T-helper 2 cell treated with Interferon-gamma antibody and Interleukin-4, amounts not matched to agents 5 μg/mL and 100 μg/mL, for 36 hours (primary cell): ENCODE measurements at regions not wholly inside any gene's neighbourhood (a gene's known extent, or its start where the extent isn't known, plus 50 kb on each side); places are given as distances from the start of the nearest gene placed in this dataset.

Source experiments
- DNase-seq: peaks from one replicate; pipeline ENCODE4 v3.0.0; 2021; ENCODE audit warnings: low spot score
- H3K27ac Mint-ChIP-seq: one replicate; pipeline ENCODE4 v1.8.0; 2021; ENCODE audit warnings: mild to moderate bottlenecking, mixed read lengths
- H3K27me3 Mint-ChIP-seq: one replicate; pipeline ENCODE4 v1.8.0; 2021; ENCODE audit warnings: low read depth, mixed read lengths
- H3K36me3 Mint-ChIP-seq: one replicate; pipeline ENCODE4 v1.8.0; 2021; ENCODE audit warnings: low read depth, mixed read lengths
- H3K4me1 Mint-ChIP-seq: one replicate; pipeline ENCODE4 v1.8.0; 2021; ENCODE audit warnings: low read depth, mixed read lengths
- H3K4me3 Mint-ChIP-seq: one replicate; pipeline ENCODE4 v1.8.0; 2022; ENCODE audit warnings: mild to moderate bottlenecking, moderate library complexity, mixed read lengths
- H3K9me3 Mint-ChIP-seq: one replicate; pipeline ENCODE4 v1.8.0; 2021; ENCODE audit warnings: mixed read lengths

GRCh38 chr18:39806525-39806924, 2148.5 kb upstream of the PIK3C3 start:
- DNase-seq: no peak
- no peaks in the 10 kb centered on the region for H3K36me3 Mint-ChIP-seq

GRCh38 chr18:39805218-39805617, 2149.8 kb upstream of the PIK3C3 start:
- no peak for DNase-seq
- no peak overlapping the region for H3K27ac Mint-ChIP-seq
- H3K4me3 Mint-ChIP-seq: no peak overlapping the region
- H3K9me3 Mint-ChIP-seq: peaks cover 14% of the 10 kb centered on the region
- no peaks in the 10 kb centered on the region for H3K27me3 Mint-ChIP-seq
- no peaks in the 10 kb centered on the region for H3K36me3 Mint-ChIP-seq
- no peaks in the 10 kb centered on the region for H3K4me1 Mint-ChIP-seq

More at GRCh38 chr18:39806525-39806924, 2148.5 kb upstream of the PIK3C3 start:
- H3K27me3 Mint-ChIP-seq: no peaks in the 10 kb centered on the region
- no peak overlapping the region for H3K4me3 Mint-ChIP-seq
- H3K27ac Mint-ChIP-seq: no peak overlapping the region
- H3K4me1 Mint-ChIP-seq: no peaks in the 10 kb centered on the region
- H3K9me3 Mint-ChIP-seq: peaks cover 11% of the 10 kb centered on the region

- H3K27ac Mint-ChIP-seq: no peak overlapping the region
- H3K27me3 Mint-ChIP-seq: no peaks in the 10 kb centered on the region
- peaks cover 3% of the 10 kb centered on the region for H3K4me1 Mint-ChIP-seq
- peaks cover 20% of the 10 kb centered on the region for H3K9me3 Mint-ChIP-seq
- no peak overlapping the region for H3K4me3 Mint-ChIP-seq
- no peak for DNase-seq
- H3K36me3 Mint-ChIP-seq: no peaks in the 10 kb centered on the region
These were observed 2152.3 kb upstream of the PIK3C3 start for GRCh38 chr18:39802648-39803229.

GRCh38 chr18:39801848-39802247, 2153.2 kb upstream of the PIK3C3 start:
- Mint-ChIP-seq H3K36me3 (no peaks in the 10 kb centered on the region), H3K27me3 (no peaks in the 10 kb centered on the region), H3K4me3 (no peak overlapping the region), H3K27ac (no peak overlapping the region), H3K4me1 (peaks cover 3% of the 10 kb centered on the region), H3K9me3 (peaks cover 20% of the 10 kb centered on the region)
- no peak for DNase-seq

GRCh38 chr18:39801010-39801409, 2154.0 kb upstream of the PIK3C3 start:
- H3K4me3 Mint-ChIP-seq: no peak overlapping the region
- no peak overlapping the region for H3K27ac Mint-ChIP-seq
- peaks cover 3% of the 10 kb centered on the region for H3K4me1 Mint-ChIP-seq
- no peaks in the 10 kb centered on the region for H3K36me3 Mint-ChIP-seq
- H3K9me3 Mint-ChIP-seq: peaks cover 20% of the 10 kb centered on the region
- DNase-seq: no peak
- no peaks in the 10 kb centered on the region for H3K27me3 Mint-ChIP-seq

- Mint-ChIP-seq H3K4me3 (peak overlapping the region; percentile 75), H3K27ac (peak overlapping the region; percentile 65)
These were observed 2156.0 kb upstream of the PIK3C3 start for GRCh38 chr18:39799006-39799405.

GRCh38 chr18:39796393-39796792, 2158.6 kb upstream of the PIK3C3 start:
- no peak for DNase-seq
- H3K4me3 Mint-ChIP-seq: no peak overlapping the region

More at GRCh38 chr18:39799006-39799405, 2156.0 kb upstream of the PIK3C3 start:
- Mint-ChIP-seq H3K4me1 (peaks cover 3% of the 10 kb centered on the region), H3K27me3 (no peaks in the 10 kb centered on the region), H3K9me3 (peaks cover 25% of the 10 kb centered on the region), H3K36me3 (no peaks in the 10 kb centered on the region)
- DNase-seq: no peak

GRCh38 chr18:39795350-39795749, 2159.7 kb upstream of the PIK3C3 start:
- DNase-seq: no peak
- H3K4me1 Mint-ChIP-seq: peaks cover 3% of the 10 kb centered on the region
- no peak overlapping the region for H3K4me3 Mint-ChIP-seq
- no peaks in the 10 kb centered on the region for H3K27me3 Mint-ChIP-seq
- peaks cover 10% of the 10 kb centered on the region for H3K9me3 Mint-ChIP-seq
- H3K27ac Mint-ChIP-seq: no peak overlapping the region
- H3K36me3 Mint-ChIP-seq: no peaks in the 10 kb centered on the region

More at GRCh38 chr18:39796393-39796792, 2158.6 kb upstream of the PIK3C3 start:
- Mint-ChIP-seq H3K36me3 (no peaks in the 10 kb centered on the region), H3K27me3 (no peaks in the 10 kb centered on the region), H3K4me1 (peaks cover 3% of the 10 kb centered on the region), H3K27ac (no peak overlapping the region), H3K9me3 (peaks cover 14% of the 10 kb centered on the region)

- Mint-ChIP-seq H3K27ac (no peak overlapping the region), H3K4me1 (no peaks in the 10 kb centered on the region), H3K9me3 (peaks cover 6% of the 10 kb centered on the region), H3K36me3 (no peaks in the 10 kb centered on the region), H3K27me3 (no peaks in the 10 kb centered on the region), H3K4me3 (no peak overlapping the region)
- no peak for DNase-seq
These were observed 2161.4 kb upstream of the PIK3C3 start for GRCh38 chr18:39793609-39794008.

- H3K27me3 Mint-ChIP-seq: no peaks in the 10 kb centered on the region
- DNase-seq: no peak
- H3K4me3 Mint-ChIP-seq: no peak overlapping the region
- H3K4me1 Mint-ChIP-seq: no peaks in the 10 kb centered on the region
- H3K9me3 Mint-ChIP-seq: no peaks in the 10 kb centered on the region
- H3K27ac Mint-ChIP-seq: no peak overlapping the region
- H3K36me3 Mint-ChIP-seq: no peaks in the 10 kb centered on the region
These were observed 2166.7 kb upstream of the PIK3C3 start for GRCh38 chr18:39788383-39788782.

GRCh38 chr18:39786477-39786876, 2168.6 kb upstream of the PIK3C3 start:
- H3K9me3 Mint-ChIP-seq: no peaks in the 10 kb centered on the region

GRCh38 chr18:39784541-39784940, 2170.5 kb upstream of the PIK3C3 start:
- peaks cover 12% of the 10 kb centered on the region for H3K9me3 Mint-ChIP-seq
- H3K27me3 Mint-ChIP-seq: no peaks in the 10 kb centered on the region
- H3K27ac Mint-ChIP-seq: no peak overlapping the region
- H3K4me3 Mint-ChIP-seq: no peak overlapping the region
- H3K36me3 Mint-ChIP-seq: no peaks in the 10 kb centered on the region
- no peaks in the 10 kb centered on the region for H3K4me1 Mint-ChIP-seq
- DNase-seq: no peak

More at GRCh38 chr18:39786477-39786876, 2168.6 kb upstream of the PIK3C3 start:
- DNase-seq: no peak
- no peaks in the 10 kb centered on the region for H3K27me3 Mint-ChIP-seq
- H3K4me3 Mint-ChIP-seq: no peak overlapping the region
- no peaks in the 10 kb centered on the region for H3K4me1 Mint-ChIP-seq
- H3K36me3 Mint-ChIP-seq: no peaks in the 10 kb centered on the region
- H3K27ac Mint-ChIP-seq: no peak overlapping the region

- no peak for DNase-seq
- no peaks in the 10 kb centered on the region for H3K4me1 Mint-ChIP-seq
- peaks cover 17% of the 10 kb centered on the region for H3K9me3 Mint-ChIP-seq
- H3K36me3 Mint-ChIP-seq: no peaks in the 10 kb centered on the region
- H3K4me3 Mint-ChIP-seq: no peak overlapping the region
- H3K27ac Mint-ChIP-seq: no peak overlapping the region
- no peaks in the 10 kb centered on the region for H3K27me3 Mint-ChIP-seq
These were observed 2173.5 kb upstream of the PIK3C3 start for GRCh38 chr18:39781565-39781964.

- Mint-ChIP-seq H3K4me1 (no peaks in the 10 kb centered on the region), H3K27me3 (no peaks in the 10 kb centered on the region), H3K9me3 (peaks cover 17% of the 10 kb centered on the region), H3K36me3 (no peaks in the 10 kb centered on the region), H3K4me3 (no peak overlapping the region), H3K27ac (no peak overlapping the region)
- DNase-seq: no peak
These were observed 2174.3 kb upstream of the PIK3C3 start for GRCh38 chr18:39780774-39781173.

GRCh38 chr18:39779926-39780325, 2175.1 kb upstream of the PIK3C3 start:
- Mint-ChIP-seq H3K9me3 (peaks cover 17% of the 10 kb centered on the region), H3K4me3 (no peak overlapping the region), H3K36me3 (no peaks in the 10 kb centered on the region), H3K27ac (no peak overlapping the region), H3K4me1 (no peaks in the 10 kb centered on the region), H3K27me3 (no peaks in the 10 kb centered on the region)
- no peak for DNase-seq
